ENCODE measurements at regions not wholly inside any gene's neighbourhood (a gene's known extent, or its start where the extent isn't known, plus 50 kb on each side); places are given as distances from the start of the nearest gene placed in this dataset.

DNA sequence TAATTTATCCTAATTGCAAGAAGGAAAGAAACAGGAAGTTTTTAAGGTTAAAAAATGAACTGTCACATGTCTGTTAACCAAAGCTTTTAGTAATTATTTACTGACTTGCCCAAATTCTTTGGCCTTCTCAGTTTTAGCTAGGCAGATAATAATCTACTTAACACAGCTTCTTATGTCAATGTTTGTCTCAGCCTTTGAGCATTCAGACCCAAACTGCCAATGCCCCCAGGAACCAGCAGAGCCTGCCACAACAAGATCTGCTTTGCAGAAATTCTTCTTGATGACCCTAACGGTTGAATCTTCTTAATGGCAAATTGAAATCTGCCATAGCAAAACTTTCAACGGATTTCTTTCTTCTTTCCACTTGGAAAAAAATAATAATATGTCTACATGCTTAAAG lies 792.4 kb upstream of the ADGRL2 start:
- intact Hi-C loops (cut with DNase I), result no loop called here
- Histone ChIP-seq H3K4me3 (no peak overlapping the region), H3K4me1 (no peaks in the 10 kb centered on the region), H3K27me3 (no peaks in the 10 kb centered on the region), H3K9me3 (no peaks in the 10 kb centered on the region), H3K27ac (no peak overlapping the region), H3K36me3 (no peaks in the 10 kb centered on the region)
- DNase-seq (no peak), ATAC-seq (no peak)
- no peak for TF ChIP-seq POLR2A (IDR thresholded peaks at IDR 0.05)
- TF ChIP-seq, protein P1, sequence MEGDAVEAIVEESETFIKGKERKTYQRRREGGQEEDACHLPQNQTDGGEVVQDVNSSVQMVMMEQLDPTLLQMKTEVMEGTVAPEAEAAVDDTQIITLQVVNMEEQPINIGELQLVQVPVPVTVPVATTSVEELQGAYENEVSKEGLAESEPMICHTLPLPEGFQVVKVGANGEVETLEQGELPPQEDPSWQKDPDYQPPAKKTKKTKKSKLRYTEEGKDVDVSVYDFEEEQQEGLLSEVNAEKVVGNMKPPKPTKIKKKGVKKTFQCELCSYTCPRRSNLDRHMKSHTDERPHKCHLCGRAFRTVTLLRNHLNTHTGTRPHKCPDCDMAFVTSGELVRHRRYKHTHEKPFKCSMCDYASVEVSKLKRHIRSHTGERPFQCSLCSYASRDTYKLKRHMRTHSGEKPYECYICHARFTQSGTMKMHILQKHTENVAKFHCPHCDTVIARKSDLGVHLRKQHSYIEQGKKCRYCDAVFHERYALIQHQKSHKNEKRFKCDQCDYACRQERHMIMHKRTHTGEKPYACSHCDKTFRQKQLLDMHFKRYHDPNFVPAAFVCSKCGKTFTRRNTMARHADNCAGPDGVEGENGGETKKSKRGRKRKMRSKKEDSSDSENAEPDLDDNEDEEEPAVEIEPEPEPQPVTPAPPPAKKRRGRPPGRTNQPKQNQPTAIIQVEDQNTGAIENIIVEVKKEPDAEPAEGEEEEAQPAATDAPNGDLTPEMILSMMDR (IDR thresholded peaks at IDR 0.05), result no peak
- 57% methylated on average over 2 of the region's 2 CpGs for WGBS (ENCODE audit: insufficient coverage, low coverage, low lambda C conversion rate, missing lambda C conversion rate)

DNA sequence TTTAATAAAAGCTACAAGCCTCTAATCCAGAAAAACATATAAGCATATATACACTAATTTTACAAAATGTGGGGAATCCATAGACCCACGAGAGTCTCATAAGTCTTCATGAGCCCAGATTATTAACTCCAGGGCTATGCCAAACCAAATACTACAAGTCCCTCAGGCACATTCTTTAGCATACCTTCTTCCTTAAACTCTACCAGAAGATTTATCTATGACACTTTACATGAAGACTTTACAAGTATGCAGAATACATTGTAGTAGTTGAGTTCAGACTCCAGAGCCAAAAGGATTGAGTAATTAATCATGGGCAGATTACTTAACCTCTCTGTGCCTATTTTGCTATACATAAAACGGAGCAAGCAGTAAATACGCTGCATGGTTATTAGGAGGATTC lies 793.7 kb upstream of the ADGRL2 start:
- no peak overlapping the region for H3K4me3 ChIP-seq
- WGBS (ENCODE audit: insufficient coverage, low coverage, low lambda C conversion rate, missing lambda C conversion rate), result 44% methylated on average over 2 of the region's 3 CpGs
- H3K27me3 ChIP-seq, result no peaks in the 10 kb centered on the region
- no peak for TF ChIP-seq POLR2A (IDR thresholded peaks at IDR 0.05)
- TF ChIP-seq, protein P1 (IDR thresholded peaks at IDR 0.05), result no peak
- no peaks in the 10 kb centered on the region for H3K36me3 ChIP-seq
- no peak for DNase-seq
- intact Hi-C loops (cut with DNase I), result no loop called here
- H3K9me3 ChIP-seq, result no peaks in the 10 kb centered on the region
- H3K27ac ChIP-seq, result no peak overlapping the region
- no peaks in the 10 kb centered on the region for H3K4me1 ChIP-seq
- ATAC-seq, result no peak

DNA sequence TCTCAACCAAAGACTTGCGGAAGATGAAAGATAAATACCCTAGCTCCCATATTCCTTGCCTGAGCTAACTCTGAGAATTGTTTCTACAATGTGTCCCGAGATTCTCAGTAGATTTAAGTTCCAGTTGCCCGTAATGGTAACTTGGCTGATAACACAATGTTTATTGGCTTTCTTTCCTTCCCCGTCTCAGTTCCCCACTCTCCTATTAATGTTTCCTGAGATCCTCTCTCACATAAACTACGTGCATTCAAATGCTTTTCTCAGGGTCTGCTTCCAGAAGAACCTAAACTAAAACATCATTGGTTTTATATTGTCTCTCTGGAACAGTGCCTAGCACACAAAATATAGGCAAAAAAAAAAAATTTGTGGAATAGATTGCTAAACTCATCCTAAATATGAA lies 794.2 kb upstream of the ADGRL2 start:
- no peaks in the 10 kb centered on the region for H3K27me3 ChIP-seq
- H3K9me3 ChIP-seq, result no peaks in the 10 kb centered on the region
- ATAC-seq (no peak), DNase-seq (no peak)
- H3K36me3 ChIP-seq, result no peaks in the 10 kb centered on the region
- TF ChIP-seq, protein P1 (IDR thresholded peaks at IDR 0.05), result no peak
- TF ChIP-seq POLR2A (IDR thresholded peaks at IDR 0.05), result no peak
- no peak overlapping the region for H3K4me3 ChIP-seq
- WGBS (ENCODE audit: insufficient coverage, low coverage, low lambda C conversion rate, missing lambda C conversion rate), result 80% methylated on average over 5 of the region's 5 CpGs
- intact Hi-C loops (cut with DNase I), result no loop called here
- H3K27ac ChIP-seq, result no peak overlapping the region
- no peaks in the 10 kb centered on the region for H3K4me1 ChIP-seq

DNA sequence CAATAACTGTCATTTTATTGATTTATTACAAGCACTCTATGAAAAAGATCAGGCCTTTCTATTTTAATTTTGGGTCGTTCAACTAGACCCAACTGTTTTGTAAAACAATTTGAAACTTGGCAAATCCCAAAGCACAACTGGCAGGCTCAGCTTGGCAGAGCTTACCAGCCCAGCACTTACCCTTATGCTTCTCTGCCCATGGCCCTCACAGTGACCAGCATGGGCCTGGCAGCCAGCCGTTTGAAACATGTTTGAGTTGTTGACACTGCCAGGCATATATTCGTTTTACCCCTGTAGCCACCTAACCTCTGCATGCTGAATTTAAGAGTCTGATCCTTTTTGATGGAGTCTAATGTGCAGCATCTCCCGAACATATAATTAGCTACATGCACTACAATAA lies 796.7 kb upstream of the ADGRL2 start:
- DNase-seq, result no peak
- Histone ChIP-seq H3K27ac (no peak overlapping the region), H3K4me3 (no peak overlapping the region), H3K36me3 (no peaks in the 10 kb centered on the region), H3K9me3 (no peaks in the 10 kb centered on the region), H3K27me3 (no peaks in the 10 kb centered on the region), H3K4me1 (no peaks in the 10 kb centered on the region)
- intact Hi-C loops (cut with DNase I), result no loop called here
- TF ChIP-seq POLR2A (IDR thresholded peaks at IDR 0.05), result no peak
- TF ChIP-seq, protein P1 (IDR thresholded peaks at IDR 0.05), result no peak
- 51% methylated on average over 4 of the region's 4 CpGs for WGBS (ENCODE audit: insufficient coverage, low coverage, low lambda C conversion rate, missing lambda C conversion rate)
- no peak for ATAC-seq

DNA sequence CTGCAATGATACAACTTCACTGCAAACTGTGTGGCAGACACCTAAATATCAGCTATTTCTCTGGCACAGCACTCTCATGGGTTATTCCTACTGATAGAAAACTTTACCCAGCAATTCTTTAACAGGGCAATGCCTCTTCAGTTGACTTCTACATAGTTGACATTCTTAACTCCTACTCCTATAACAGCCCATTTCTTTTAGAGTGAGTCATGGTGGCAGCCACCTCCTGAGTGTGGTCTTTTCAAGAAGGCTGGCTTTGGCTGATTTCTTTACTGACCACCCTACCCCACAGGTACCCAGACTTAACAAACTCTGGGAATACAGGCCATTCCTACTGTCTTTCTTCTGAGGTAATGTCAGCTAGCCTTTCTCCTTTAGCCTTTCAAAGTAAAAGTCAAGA lies 805.8 kb upstream of the ADGRL2 start:
- intact Hi-C loops (cut with DNase I), result no loop called here
- Histone ChIP-seq H3K36me3 (no peaks in the 10 kb centered on the region), H3K4me1 (no peaks in the 10 kb centered on the region), H3K9me3 (no peaks in the 10 kb centered on the region), H3K27ac (no peak overlapping the region), H3K4me3 (no peak overlapping the region), H3K27me3 (no peaks in the 10 kb centered on the region)
- DNase-seq (no peak), ATAC-seq (no peak)
- TF ChIP-seq POLR2A (IDR thresholded peaks at IDR 0.05), result no peak
- TF ChIP-seq, protein P1 (IDR thresholded peaks at IDR 0.05), result no peak

All from right lobe of liver (tissue), 6 donors.